ENCODE measurements at regions not wholly inside any gene's neighbourhood (a gene's known extent, or its start where the extent isn't known, plus 50 kb on each side); places are given as distances from the start of the nearest gene placed in this dataset.

DNA sequence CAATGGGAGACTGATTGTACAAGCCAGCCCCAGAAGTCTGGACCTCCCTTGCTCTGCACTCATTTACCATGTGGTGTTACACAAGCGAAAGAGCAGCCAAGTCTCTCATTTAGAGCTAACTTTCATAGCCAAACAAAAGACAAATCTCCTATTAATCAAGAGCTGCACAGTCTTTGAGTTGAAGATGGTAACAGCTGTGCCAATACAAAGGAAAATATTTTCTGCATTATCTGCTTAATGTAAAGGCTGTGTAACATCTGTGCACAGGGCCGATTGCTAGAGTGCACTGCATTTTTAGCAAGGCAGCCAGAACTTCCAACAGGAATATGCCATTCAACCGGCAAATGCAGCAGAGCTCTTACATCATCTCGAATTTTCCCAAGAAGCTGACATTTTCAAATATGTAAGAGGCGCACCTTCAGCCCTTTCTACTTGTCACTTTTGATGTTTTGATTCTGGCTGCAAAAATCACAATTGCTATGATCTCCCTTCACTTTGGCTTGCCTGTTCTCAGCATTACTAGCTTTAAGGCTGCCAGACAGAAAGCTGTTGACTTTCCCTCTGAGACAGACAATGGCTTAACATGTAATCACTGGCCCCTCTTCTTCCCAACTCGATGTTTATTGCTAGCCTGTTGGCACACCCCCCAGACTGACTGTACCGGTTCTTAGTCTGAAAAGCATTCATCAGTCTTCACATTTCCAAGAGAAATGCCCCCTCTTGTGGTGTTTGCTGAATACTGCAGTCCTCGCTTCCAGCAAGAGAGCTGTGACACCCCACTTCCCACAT lies 96.9 kb upstream of the TANK start:
- TF ChIP-seq, protein P1, sequence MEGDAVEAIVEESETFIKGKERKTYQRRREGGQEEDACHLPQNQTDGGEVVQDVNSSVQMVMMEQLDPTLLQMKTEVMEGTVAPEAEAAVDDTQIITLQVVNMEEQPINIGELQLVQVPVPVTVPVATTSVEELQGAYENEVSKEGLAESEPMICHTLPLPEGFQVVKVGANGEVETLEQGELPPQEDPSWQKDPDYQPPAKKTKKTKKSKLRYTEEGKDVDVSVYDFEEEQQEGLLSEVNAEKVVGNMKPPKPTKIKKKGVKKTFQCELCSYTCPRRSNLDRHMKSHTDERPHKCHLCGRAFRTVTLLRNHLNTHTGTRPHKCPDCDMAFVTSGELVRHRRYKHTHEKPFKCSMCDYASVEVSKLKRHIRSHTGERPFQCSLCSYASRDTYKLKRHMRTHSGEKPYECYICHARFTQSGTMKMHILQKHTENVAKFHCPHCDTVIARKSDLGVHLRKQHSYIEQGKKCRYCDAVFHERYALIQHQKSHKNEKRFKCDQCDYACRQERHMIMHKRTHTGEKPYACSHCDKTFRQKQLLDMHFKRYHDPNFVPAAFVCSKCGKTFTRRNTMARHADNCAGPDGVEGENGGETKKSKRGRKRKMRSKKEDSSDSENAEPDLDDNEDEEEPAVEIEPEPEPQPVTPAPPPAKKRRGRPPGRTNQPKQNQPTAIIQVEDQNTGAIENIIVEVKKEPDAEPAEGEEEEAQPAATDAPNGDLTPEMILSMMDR (IDR thresholded peaks at IDR 0.05) = peak; percentile 87
- TF ChIP-seq POLR2A (IDR thresholded peaks at IDR 0.05; ENCODE audit: low read length) (no peak), MYC (IDR thresholded peaks at IDR 0.05; ENCODE audit: borderline replicate concordance, low read length) (no peak), SMC3 (IDR thresholded peaks at IDR 0.05) (peak; percentile 90), ZNF302 (CRISPR knock-in tag; IDR thresholded peaks at IDR 0.05) (no peak), ZFP36 (IDR thresholded peaks at IDR 0.05; ENCODE audit: borderline replicate concordance, partially characterized antibody) (no peak), EHMT2 (IDR thresholded peaks at IDR 0.05; ENCODE audit: low read depth) (no peak), CEBPB (IDR thresholded peaks at IDR 0.05) (no peak), RFX5 (IDR thresholded peaks at IDR 0.05) (no peak), EP300 (IDR thresholded peaks at IDR 0.05) (no peak), NR3C1 (IDR thresholded peaks at IDR 0.05) (no peak), JUN (IDR thresholded peaks at IDR 0.05) (no peak)
- TF ChIP-seq, protein P2, sequence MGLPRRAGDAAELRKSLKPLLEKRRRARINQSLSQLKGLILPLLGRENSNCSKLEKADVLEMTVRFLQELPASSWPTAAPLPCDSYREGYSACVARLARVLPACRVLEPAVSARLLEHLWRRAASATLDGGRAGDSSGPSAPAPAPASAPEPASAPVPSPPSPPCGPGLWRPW (IDR thresholded peaks at IDR 0.05) = no peak
